Nephron progenitor cell (in vitro differentiated cells): ENCODE measurements at regions not wholly inside any gene's neighbourhood (a gene's known extent, or its start where the extent isn't known, plus 50 kb on each side); places are given as distances from the start of the nearest gene placed in this dataset.
A peak's percentile ranks its signal among the peaks of the same experiment; 100 is the strongest.

ENCODE experiments used
- DNase-seq: peaks from one replicate; pipeline ENCODE4 v3.0.0; 2021
- H3K27ac Mint-ChIP-seq: 2 replicates; pipeline ENCODE4 v1.8.0; 2021; ENCODE audit warnings: mild to moderate bottlenecking, moderate library complexity, mixed read lengths
- H3K27me3 Mint-ChIP-seq: 2 replicates; pipeline ENCODE4 v1.8.0; 2021; ENCODE audit warnings: mild to moderate bottlenecking, low read depth, mixed read lengths; ENCODE audit not compliant: poor library complexity
- H3K36me3 Mint-ChIP-seq: 2 replicates; pipeline ENCODE4 v1.8.0; 2021; ENCODE audit warnings: low read depth, mixed read lengths
- H3K4me1 Mint-ChIP-seq: 2 replicates; pipeline ENCODE4 v1.8.0; 2021; ENCODE audit warnings: mixed read lengths
- H3K4me3 Mint-ChIP-seq: 2 replicates; pipeline ENCODE4 v1.8.0; 2021; ENCODE audit warnings: mild to moderate bottlenecking, moderate library complexity, mixed read lengths
- H3K9me3 Mint-ChIP-seq: 2 replicates; pipeline ENCODE4 v1.8.0; 2021; ENCODE audit warnings: mild to moderate bottlenecking, moderate library complexity, mixed read lengths
- TF ChIP-seq, protein P1 (sequence below): fragments of 200-600 bp; sonication (generic); IDR thresholded peaks from 2 replicates; pipeline ENCODE4 v1.5.0; 2021; ENCODE audit warnings: antibody characterized with exemption

DNA sequence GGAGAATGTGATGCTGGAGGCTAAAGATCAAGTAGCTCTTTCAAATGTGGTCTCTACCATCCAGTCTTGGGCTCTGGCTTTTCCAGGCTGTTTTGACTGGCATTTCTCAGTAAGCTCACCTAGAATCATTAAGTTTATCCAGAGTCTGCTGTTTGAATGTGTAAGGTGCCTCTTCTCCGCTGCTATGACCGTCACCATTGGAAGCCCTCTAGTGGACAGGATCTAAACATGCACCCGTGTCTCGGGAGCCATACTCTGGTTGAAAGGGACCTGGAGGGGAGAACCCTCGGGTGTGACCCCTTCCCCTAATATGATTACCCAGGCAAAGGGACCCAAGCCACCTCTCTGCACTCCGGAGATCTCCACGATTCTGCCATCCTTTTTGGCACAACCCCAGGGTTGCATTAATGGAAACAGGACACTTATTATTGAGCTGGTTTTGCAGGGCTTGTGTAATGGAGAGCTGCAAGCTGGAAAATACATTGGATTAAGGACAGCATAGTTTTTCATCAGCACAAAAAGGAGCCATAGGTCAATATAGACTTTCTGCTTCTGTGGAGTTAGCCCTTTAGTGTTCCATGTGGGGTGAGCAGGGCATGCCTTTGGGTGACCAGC lies 191.0 kb upstream of the LARGE1 start:
- H3K27me3 Mint-ChIP-seq, result peaks cover 20% of the 10 kb centered on the region
- H3K4me3 Mint-ChIP-seq, result no peak overlapping the region
- no peaks in the 10 kb centered on the region for H3K36me3 Mint-ChIP-seq
- TF ChIP-seq, protein P1, sequence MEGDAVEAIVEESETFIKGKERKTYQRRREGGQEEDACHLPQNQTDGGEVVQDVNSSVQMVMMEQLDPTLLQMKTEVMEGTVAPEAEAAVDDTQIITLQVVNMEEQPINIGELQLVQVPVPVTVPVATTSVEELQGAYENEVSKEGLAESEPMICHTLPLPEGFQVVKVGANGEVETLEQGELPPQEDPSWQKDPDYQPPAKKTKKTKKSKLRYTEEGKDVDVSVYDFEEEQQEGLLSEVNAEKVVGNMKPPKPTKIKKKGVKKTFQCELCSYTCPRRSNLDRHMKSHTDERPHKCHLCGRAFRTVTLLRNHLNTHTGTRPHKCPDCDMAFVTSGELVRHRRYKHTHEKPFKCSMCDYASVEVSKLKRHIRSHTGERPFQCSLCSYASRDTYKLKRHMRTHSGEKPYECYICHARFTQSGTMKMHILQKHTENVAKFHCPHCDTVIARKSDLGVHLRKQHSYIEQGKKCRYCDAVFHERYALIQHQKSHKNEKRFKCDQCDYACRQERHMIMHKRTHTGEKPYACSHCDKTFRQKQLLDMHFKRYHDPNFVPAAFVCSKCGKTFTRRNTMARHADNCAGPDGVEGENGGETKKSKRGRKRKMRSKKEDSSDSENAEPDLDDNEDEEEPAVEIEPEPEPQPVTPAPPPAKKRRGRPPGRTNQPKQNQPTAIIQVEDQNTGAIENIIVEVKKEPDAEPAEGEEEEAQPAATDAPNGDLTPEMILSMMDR, result peak; percentile 77
- H3K4me1 Mint-ChIP-seq, result no peaks in the 10 kb centered on the region
- no peaks in the 10 kb centered on the region for H3K9me3 Mint-ChIP-seq
- peak; percentile 46 for DNase-seq
- H3K27ac Mint-ChIP-seq, result no peak overlapping the region

DNA sequence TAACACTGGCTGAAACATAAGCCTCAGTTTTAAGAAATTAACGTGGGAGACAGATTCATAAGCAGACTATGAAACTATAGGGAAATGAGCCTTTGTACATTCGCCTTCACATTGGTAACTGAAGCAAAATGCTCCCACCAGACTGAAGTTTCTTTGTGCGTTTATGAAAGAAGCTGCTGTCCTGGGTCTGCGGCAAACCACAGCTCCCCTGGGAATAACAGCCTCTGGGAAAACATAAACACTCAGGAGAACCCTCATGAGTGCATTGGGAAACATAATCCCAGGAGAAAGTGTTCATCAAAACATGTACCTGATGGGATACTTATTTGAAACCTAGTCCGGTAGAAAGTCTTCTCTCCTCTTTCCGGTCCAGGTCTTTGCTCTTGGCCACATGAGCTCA lies 193.1 kb upstream of the LARGE1 start:
- no peak overlapping the region for H3K27ac Mint-ChIP-seq
- TF ChIP-seq, protein P1, result no peak

DNA sequence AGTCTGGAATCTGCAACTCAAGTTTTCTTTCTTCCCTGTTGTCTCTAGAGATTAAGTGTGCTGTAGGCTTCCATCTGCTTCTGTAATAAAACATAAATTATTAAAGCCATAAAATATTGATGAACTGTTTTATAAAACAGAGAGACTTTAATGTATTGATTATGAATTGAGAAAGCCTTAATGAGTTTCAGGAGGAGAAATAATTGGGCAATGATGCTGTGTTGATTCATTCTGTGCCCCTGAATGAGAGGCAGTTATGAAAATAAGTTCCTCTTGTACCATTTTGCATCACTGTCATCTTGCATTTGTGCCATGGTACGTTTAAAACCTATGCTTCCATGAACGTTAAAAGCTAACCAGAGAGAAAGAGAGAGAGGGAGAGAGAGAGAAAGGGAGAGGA lies 194.1 kb upstream of the LARGE1 start:
- TF ChIP-seq, protein P1, result no peak
- DNase-seq, result no peak
- Mint-ChIP-seq H3K27ac (no peak overlapping the region), H3K36me3 (no peaks in the 10 kb centered on the region), H3K9me3 (no peaks in the 10 kb centered on the region), H3K27me3 (peaks cover 20% of the 10 kb centered on the region), H3K4me3 (no peak overlapping the region), H3K4me1 (no peaks in the 10 kb centered on the region)

More for the DNA sequence above, 193.1 kb upstream of the LARGE1 start:
- no peak overlapping the region for H3K4me3 Mint-ChIP-seq
- DNase-seq, result no peak
- peaks cover 20% of the 10 kb centered on the region for H3K27me3 Mint-ChIP-seq
- H3K36me3 Mint-ChIP-seq, result no peaks in the 10 kb centered on the region
- H3K4me1 Mint-ChIP-seq, result no peaks in the 10 kb centered on the region
- no peaks in the 10 kb centered on the region for H3K9me3 Mint-ChIP-seq

DNA sequence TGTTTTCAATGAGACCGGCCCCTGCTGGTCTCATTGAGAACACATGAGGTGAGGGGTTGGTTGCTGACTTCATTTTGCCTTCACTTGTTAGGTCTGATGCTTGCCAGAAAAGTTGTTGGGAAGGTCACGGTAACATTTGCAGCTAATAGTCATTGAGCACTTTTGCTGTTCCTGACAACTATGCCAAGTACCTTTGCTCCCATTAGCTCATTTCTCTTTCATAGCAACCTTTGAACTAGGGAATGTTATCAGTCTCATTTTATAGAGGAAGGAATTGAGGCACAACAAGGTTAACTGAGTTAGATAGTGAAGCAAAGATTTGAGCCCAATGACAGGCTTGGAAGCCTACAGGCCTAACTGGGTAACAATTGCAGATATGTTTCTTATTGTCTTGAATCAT lies 195.4 kb upstream of the LARGE1 start:
- H3K9me3 Mint-ChIP-seq, result no peaks in the 10 kb centered on the region

DNA sequence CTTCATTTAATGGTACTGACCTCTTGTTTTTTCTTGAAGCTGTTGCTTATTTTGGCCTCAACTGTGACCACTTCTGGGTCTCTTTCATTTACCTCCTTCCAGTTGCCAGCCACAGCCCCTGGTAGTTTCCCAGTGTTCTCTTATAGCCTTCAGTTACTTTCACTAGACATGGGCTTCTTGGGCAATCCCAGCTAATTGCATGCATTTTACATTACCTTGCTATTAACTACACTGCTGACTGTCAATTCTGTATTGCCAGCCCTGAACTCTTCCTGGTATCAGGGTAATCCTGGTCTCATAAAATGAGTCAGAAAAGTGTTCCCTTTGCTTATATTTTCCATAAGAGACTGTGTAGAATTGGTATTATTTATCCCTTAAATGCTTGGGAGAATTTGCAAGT lies 195.8 kb upstream of the LARGE1 start:
- no peaks in the 10 kb centered on the region for H3K9me3 Mint-ChIP-seq
- peaks cover 11% of the 10 kb centered on the region for H3K27me3 Mint-ChIP-seq
- H3K27ac Mint-ChIP-seq, result no peak overlapping the region
- H3K4me1 Mint-ChIP-seq, result no peaks in the 10 kb centered on the region
- no peak for DNase-seq
- TF ChIP-seq, protein P1, result no peak
- H3K36me3 Mint-ChIP-seq, result no peaks in the 10 kb centered on the region
- no peak overlapping the region for H3K4me3 Mint-ChIP-seq

More for the DNA sequence above, 195.4 kb upstream of the LARGE1 start:
- Mint-ChIP-seq H3K4me3 (no peak overlapping the region), H3K36me3 (no peaks in the 10 kb centered on the region), H3K27ac (no peak overlapping the region), H3K27me3 (peaks cover 13% of the 10 kb centered on the region), H3K4me1 (no peaks in the 10 kb centered on the region)
- TF ChIP-seq, protein P1, result no peak
- no peak for DNase-seq

DNA sequence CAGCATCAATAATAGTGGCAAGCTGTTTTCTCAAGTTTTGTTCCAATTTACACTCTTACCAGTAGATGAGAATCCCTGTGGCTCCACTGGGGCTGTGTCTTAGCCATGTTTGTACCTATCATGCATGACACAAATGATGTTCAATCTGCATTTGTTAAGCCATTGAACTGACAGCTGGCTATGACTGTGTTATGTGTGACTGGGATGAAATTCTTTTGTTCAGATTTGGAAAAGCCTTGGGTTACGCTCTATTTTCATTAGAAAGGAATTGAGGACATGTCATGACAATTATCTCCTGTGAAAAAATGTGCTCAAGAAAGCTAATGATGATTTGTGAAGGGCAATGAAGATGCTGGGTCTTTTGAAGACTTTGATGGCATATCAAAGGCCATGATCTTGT lies 201.8 kb upstream of the LARGE1 start:
- Mint-ChIP-seq H3K4me1 (no peaks in the 10 kb centered on the region), H3K27ac (no peak overlapping the region), H3K27me3 (peaks cover 8% of the 10 kb centered on the region), H3K36me3 (no peaks in the 10 kb centered on the region), H3K9me3 (no peaks in the 10 kb centered on the region), H3K4me3 (no peak overlapping the region)
- TF ChIP-seq, protein P1, result no peak
- DNase-seq, result no peak
